ENCODE measurements at regions not wholly inside any gene's neighbourhood (a gene's known extent, or its start where the extent isn't known, plus 50 kb on each side); places are given as distances from the start of the nearest gene placed in this dataset.

DNA sequence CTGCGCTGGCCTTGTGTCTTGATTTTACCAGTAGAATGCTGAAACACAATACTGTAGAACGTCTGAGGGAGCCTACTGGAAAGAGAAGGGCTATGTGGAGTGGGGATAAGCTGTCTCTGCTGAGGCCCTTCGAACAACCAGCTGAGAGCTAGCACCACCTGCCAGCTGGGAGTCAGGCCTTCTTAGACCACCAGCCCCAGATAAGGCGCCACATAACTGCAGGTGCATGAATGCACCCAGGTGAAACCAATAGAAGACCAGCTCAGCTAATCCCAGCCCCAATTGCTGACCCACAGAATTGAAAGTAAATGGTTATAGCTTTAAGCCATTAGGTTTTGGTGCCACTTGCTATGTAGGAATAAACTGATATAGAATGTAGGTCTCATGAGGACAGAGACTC lies 438.4 kb downstream of the ADRA2A start:
- WGBS, 2 experiments (ENCODE audit: extremely low coverage in 1 of 2, insufficient coverage in 1 of 2, insufficient read length in 1 of 2, insufficient replicate concordance in 2 of 2, low coverage in 1 of 2, low lambda C conversion rate in 2 of 2, missing lambda C conversion rate in 1 of 2): 94% methylated on average over 4 of the region's 4 CpGs; no CpG with 5 or more reads in 1 of the 2 experiments
- TF ChIP-seq ATF2 (IDR thresholded peaks at IDR 0.05; ENCODE audit: low read length) (no peak), SUZ12 (IDR thresholded peaks at IDR 0.05; ENCODE audit: low read length) (no peak), TAF1 (IDR thresholded peaks at IDR 0.05; ENCODE audit: low read depth, low read length) (no peak), NANOG (IDR thresholded peaks at IDR 0.05; ENCODE audit: insufficient read depth, low read depth, low read length, poor library complexity, severe bottlenecking) (no peak), YY1 (IDR thresholded peaks at IDR 0.05; ENCODE audit: low read depth, low read length) (no peak), SAP30 (IDR thresholded peaks at IDR 0.05; ENCODE audit: insufficient read depth, insufficient replicate concordance, low read length) (no peak), JUN (IDR thresholded peaks at IDR 0.05; ENCODE audit: low read depth, low read length) (no peak), CBX8 (IDR thresholded peaks at IDR 0.05; ENCODE audit: borderline replicate concordance, low read depth, low read length) (no peak), GABPA (IDR thresholded peaks at IDR 0.05; ENCODE audit: borderline replicate concordance, insufficient read depth, low read length) (no peak), EGR1 (IDR thresholded peaks at IDR 0.05; ENCODE audit: borderline replicate concordance, low read depth, low read length) (no peak), FOSL1 (IDR thresholded peaks at IDR 0.05; ENCODE audit: insufficient read depth, low read depth, low read length) (no peak), TBP (IDR thresholded peaks at IDR 0.05; ENCODE audit: low read depth, low read length) (no peak)
- no peak overlapping the region for H2AK5ac ChIP-seq (ENCODE audit: low read depth, low read length)
- no peaks in the 10 kb centered on the region for H3K36me3 ChIP-seq (ENCODE audit: control insufficient read depth in 2 of 4, insufficient read depth in 4 of 4, low read length in 3 of 4)
- no peaks in the 10 kb centered on the region for H3K79me2 ChIP-seq (ENCODE audit: control insufficient read depth in 1 of 2, insufficient read depth in 2 of 2, low read length in 2 of 2)
- no peaks in the 10 kb centered on the region for H3K79me1 ChIP-seq (ENCODE audit: low read depth, low read length)
- H3K4me1 ChIP-seq (replicated peaks in 1 of 4; ENCODE audit: control insufficient read depth in 3 of 4, insufficient read depth in 4 of 4, low read length in 3 of 4): no peaks in the 10 kb centered on the region
- no peaks in the 10 kb centered on the region for H3K27me3 ChIP-seq (replicated peaks in 1 of 4; ENCODE audit: control insufficient read depth in 3 of 4, extremely low read depth in 1 of 4, insufficient read depth in 3 of 4, low read length in 3 of 4)
- no peak overlapping the region for H3K4me3 ChIP-seq (ENCODE audit: extremely low read depth in 1 of 4, insufficient read depth in 2 of 4, low read depth in 3 of 4, low read length in 4 of 4)
- CTCF ChIA-PET (ENCODE audit: partially characterized antibody): interaction anchor here (1.0 to 2.3 kb wide), 2 partner anchors 57 to 83 kb away, joined by 3 to 10 read pairs; no protein-coding TSS in a partner anchor
- no peak overlapping the region for H2BK120ac ChIP-seq (replicated peaks; ENCODE audit: low read depth, low read length)
- no peak overlapping the region for H3K18ac ChIP-seq (ENCODE audit: extremely low read depth, low read length)
- DNase-seq (ENCODE audit: low read depth in 1 of 2, low spot score in 2 of 2) (no peak), FAIRE-seq (no peak)
- H3K4ac ChIP-seq (replicated peaks; ENCODE audit: insufficient read length, low read depth, low read length): no peak overlapping the region
- no peaks in the 10 kb centered on the region for H3K9me3 ChIP-seq (ENCODE audit: insufficient read depth in 2 of 2, low read depth in 1 of 2, low read length in 1 of 2)
- POLR2A ChIA-PET (ENCODE audit: partially characterized antibody): no interaction called here
- H4K5ac ChIP-seq (ENCODE audit: insufficient read length, low read depth, low read length): no peak overlapping the region
- H4K20me1 ChIP-seq (replicated peaks in 1 of 2; ENCODE audit: control insufficient read depth in 1 of 2, insufficient read depth in 2 of 2, low read length in 2 of 2): no peaks in the 10 kb centered on the region
- H3K27ac ChIP-seq (ENCODE audit: low read depth, low read length): no peak overlapping the region
- H4K91ac ChIP-seq (replicated peaks; ENCODE audit: insufficient read length, low read length): no peak overlapping the region
- no peak overlapping the region for H3K9ac ChIP-seq (replicated peaks in 1 of 4; ENCODE audit: extremely low read depth in 1 of 4, low read depth in 3 of 4, low read length in 3 of 4)
- no peak overlapping the region for H2BK5ac ChIP-seq (ENCODE audit: low read depth, low read length)
- no peaks in the 10 kb centered on the region for H3K23me2 ChIP-seq (ENCODE audit: low read depth, low read length)
- no peak overlapping the region for H3K23ac ChIP-seq (ENCODE audit: insufficient read length)
- H2BK20ac ChIP-seq (ENCODE audit: low read length): no peak overlapping the region
- no peak overlapping the region for H2AFZ ChIP-seq (ENCODE audit: low read length)
- no peak overlapping the region for H2BK12ac ChIP-seq (ENCODE audit: low read depth, low read length)
- H4K8ac ChIP-seq (ENCODE audit: extremely low read depth, insufficient read depth, low read length): no peak overlapping the region
- H2BK15ac ChIP-seq (ENCODE audit: low read length): no peak overlapping the region
- no peak overlapping the region for H3K4me2 ChIP-seq (ENCODE audit: insufficient read depth in 1 of 2, low read depth in 2 of 2, low read length in 2 of 2)
- H3K56ac ChIP-seq (replicated peaks; ENCODE audit: insufficient read length, low read depth, low read length): no peak overlapping the region
- H3K14ac ChIP-seq (ENCODE audit: insufficient read length): no peak overlapping the region

Measured in H1 (cell line).